ENCODE measurements at regions not wholly inside any gene's neighbourhood (a gene's known extent, or its start where the extent isn't known, plus 50 kb on each side); places are given as distances from the start of the nearest gene placed in this dataset.

GRCh38 chr9:89826186-89826585 is 221.4 kb downstream of the GADD45G start:
- no peak overlapping the region for H3K18ac ChIP-seq (ENCODE audit: low read length)
- H3K4me1 ChIP-seq (ENCODE audit: control insufficient read depth in 1 of 2, insufficient read depth in 2 of 2, low read length in 2 of 2), result peaks cover 0 to under 1% of the 10 kb centered on the region in 2 experiments
- DNase-seq, result no peak
- no peak overlapping the region for H3K14ac ChIP-seq (ENCODE audit: low read length)
- H3K79me1 ChIP-seq (ENCODE audit: low read length), result no peaks in the 10 kb centered on the region
- no peak overlapping the region for H2BK120ac ChIP-seq (ENCODE audit: insufficient read depth, low read length, poor library complexity)
- no peak overlapping the region for H3K4ac ChIP-seq (ENCODE audit: low read depth, low read length)
- H3K27ac ChIP-seq (ENCODE audit: low read depth, low read length), result no peak overlapping the region
- peak overlapping the region; percentile 28 for H3K23ac ChIP-seq (ENCODE audit: low read length)
- H3K9ac ChIP-seq (ENCODE audit: low read length), result no peak overlapping the region
- no CpG with 5 or more reads among the region's 8 CpGs for WGBS (ENCODE audit: extremely low coverage, insufficient coverage, insufficient read length)
- H3K9me3 ChIP-seq (ENCODE audit: insufficient read depth, low read depth, low read length), result peaks cover 2% of the 10 kb centered on the region
- no peak overlapping the region for H3K4me3 ChIP-seq (ENCODE audit: low read depth, low read length)
- no peak overlapping the region for H4K91ac ChIP-seq (ENCODE audit: low read depth, low read length)
- H4K8ac ChIP-seq (ENCODE audit: low read depth, low read length), result no peak overlapping the region
- H2BK5ac ChIP-seq (ENCODE audit: low read depth, low read length, poor library complexity), result no peak overlapping the region
- peak overlapping the region; percentile 19 for H2AK5ac ChIP-seq (ENCODE audit: low read length)
- no peak overlapping the region for H2BK12ac ChIP-seq (ENCODE audit: low read length)
- no peak overlapping the region for H3K4me2 ChIP-seq (ENCODE audit: low read length)
- no peaks in the 10 kb centered on the region for H3K79me2 ChIP-seq (ENCODE audit: control insufficient read depth, insufficient read depth, low read length, poor library complexity)
- no peak overlapping the region for H2AFZ ChIP-seq (ENCODE audit: insufficient read depth, low read length, poor library complexity)
- H3K36me3 ChIP-seq (ENCODE audit: control insufficient read depth in 1 of 2, insufficient read depth in 2 of 2, low read length in 2 of 2), result no peaks in the 10 kb centered on the region
- H3K27me3 ChIP-seq (ENCODE audit: insufficient read depth, low read length), result no peaks in the 10 kb centered on the region
- no peak overlapping the region for H4K12ac ChIP-seq (ENCODE audit: low read depth, low read length)

- Histone ChIP-seq H3K4me3 (ENCODE audit: low read depth, low read length) (no peak overlapping the region), H3K23ac (ENCODE audit: low read length) (no peak overlapping the region), H3K4me1 (ENCODE audit: control insufficient read depth in 1 of 2, insufficient read depth in 2 of 2, low read length in 2 of 2) (no peaks in the 10 kb centered on the region), H2BK12ac (ENCODE audit: low read length) (no peak overlapping the region), H2AFZ (ENCODE audit: insufficient read depth, low read length, poor library complexity) (no peak overlapping the region), H3K36me3 (ENCODE audit: control insufficient read depth in 1 of 2, insufficient read depth in 2 of 2, low read length in 2 of 2) (no peaks in the 10 kb centered on the region), H2BK120ac (ENCODE audit: insufficient read depth, low read length, poor library complexity) (no peak overlapping the region), H4K12ac (ENCODE audit: low read depth, low read length) (no peak overlapping the region), H3K27me3 (ENCODE audit: insufficient read depth, low read length) (no peaks in the 10 kb centered on the region), H3K9ac (ENCODE audit: low read length) (no peak overlapping the region), H4K91ac (ENCODE audit: low read depth, low read length) (no peak overlapping the region), H3K14ac (ENCODE audit: low read length) (no peak overlapping the region), H2BK5ac (ENCODE audit: low read depth, low read length, poor library complexity) (no peak overlapping the region), H2AK5ac (ENCODE audit: low read length) (no peak overlapping the region), H3K9me3 (ENCODE audit: insufficient read depth, low read depth, low read length) (no peaks in the 10 kb centered on the region), H3K18ac (ENCODE audit: low read length) (no peak overlapping the region), H3K79me1 (ENCODE audit: low read length) (no peaks in the 10 kb centered on the region), H3K79me2 (ENCODE audit: control insufficient read depth, insufficient read depth, low read length, poor library complexity) (no peaks in the 10 kb centered on the region), H3K27ac (ENCODE audit: low read depth, low read length) (no peak overlapping the region), H3K4ac (ENCODE audit: low read depth, low read length) (no peak overlapping the region), H3K4me2 (ENCODE audit: low read length) (no peak overlapping the region), H4K8ac (ENCODE audit: low read depth, low read length) (no peak overlapping the region)
- DNase-seq, result no peak
- WGBS (ENCODE audit: extremely low coverage, insufficient coverage, insufficient read length), result no CpG with 5 or more reads among the region's 4 CpGs
These were observed 224.5 kb downstream of the GADD45G start for GRCh38 chr9:89829346-89829745.

- Histone ChIP-seq H3K36me3 (ENCODE audit: control insufficient read depth in 1 of 2, insufficient read depth in 2 of 2, low read length in 2 of 2) (no peaks in the 10 kb centered on the region), H2BK5ac (ENCODE audit: low read depth, low read length, poor library complexity) (no peak overlapping the region)
- DNase-seq, result no peak
These were observed 230.9 kb downstream of the GADD45G start for GRCh38 chr9:89835666-89836065.

GRCh38 chr9:89837162-89837933 is 232.5 kb downstream of the GADD45G start:
- no peak for DNase-seq
- H3K18ac ChIP-seq (ENCODE audit: low read length), result no peak overlapping the region
- H4K12ac ChIP-seq (ENCODE audit: low read depth, low read length), result no peak overlapping the region
- no CpG with 5 or more reads among the region's 11 CpGs for WGBS (ENCODE audit: extremely low coverage, insufficient coverage, insufficient read length)
- no peak overlapping the region for H3K4me3 ChIP-seq (ENCODE audit: low read depth, low read length)
- H3K14ac ChIP-seq (ENCODE audit: low read length), result no peak overlapping the region
- no peaks in the 10 kb centered on the region for H3K9me3 ChIP-seq (ENCODE audit: insufficient read depth, low read depth, low read length)
- peaks cover 3% of the 10 kb centered on the region for H3K79me1 ChIP-seq (ENCODE audit: low read length)
- no peak overlapping the region for H3K9ac ChIP-seq (ENCODE audit: low read length)
- peaks cover 10 to 13% of the 10 kb centered on the region in 2 experiments for H3K4me1 ChIP-seq (ENCODE audit: control insufficient read depth in 1 of 2, insufficient read depth in 2 of 2, low read length in 2 of 2)
- no peak overlapping the region for H3K23ac ChIP-seq (ENCODE audit: low read length)
- H2AK5ac ChIP-seq (ENCODE audit: low read length), result no peak overlapping the region
- H3K4me2 ChIP-seq (ENCODE audit: low read length), result no peak overlapping the region
- H2BK5ac ChIP-seq (ENCODE audit: low read depth, low read length, poor library complexity), result no peak overlapping the region
- no peak overlapping the region for H4K8ac ChIP-seq (ENCODE audit: low read depth, low read length)
- H2BK12ac ChIP-seq (ENCODE audit: low read length), result no peak overlapping the region
- H3K36me3 ChIP-seq (ENCODE audit: control insufficient read depth in 1 of 2, insufficient read depth in 2 of 2, low read length in 2 of 2), result no peaks in the 10 kb centered on the region
- no peak overlapping the region for H3K4ac ChIP-seq (ENCODE audit: low read depth, low read length)
- H3K79me2 ChIP-seq (ENCODE audit: control insufficient read depth, insufficient read depth, low read length, poor library complexity), result no peaks in the 10 kb centered on the region
- no peak overlapping the region for H2BK120ac ChIP-seq (ENCODE audit: insufficient read depth, low read length, poor library complexity)
- no peaks in the 10 kb centered on the region for H3K27me3 ChIP-seq (ENCODE audit: insufficient read depth, low read length)
- H4K91ac ChIP-seq (ENCODE audit: low read depth, low read length), result no peak overlapping the region
- H3K27ac ChIP-seq (ENCODE audit: low read depth, low read length), result no peak overlapping the region
- no peak overlapping the region for H2AFZ ChIP-seq (ENCODE audit: insufficient read depth, low read length, poor library complexity)

More at GRCh38 chr9:89835666-89836065, 230.9 kb downstream of the GADD45G start:
- Histone ChIP-seq H4K91ac (ENCODE audit: low read depth, low read length) (no peak overlapping the region), H3K4me1 (ENCODE audit: control insufficient read depth in 1 of 2, insufficient read depth in 2 of 2, low read length in 2 of 2) (peaks cover 10 to 13% of the 10 kb centered on the region in 2 experiments), H3K23ac (ENCODE audit: low read length) (no peak overlapping the region), H2BK12ac (ENCODE audit: low read length) (no peak overlapping the region), H3K9me3 (ENCODE audit: insufficient read depth, low read depth, low read length) (no peaks in the 10 kb centered on the region), H3K14ac (ENCODE audit: low read length) (no peak overlapping the region), H4K12ac (ENCODE audit: low read depth, low read length) (no peak overlapping the region), H3K4me3 (ENCODE audit: low read depth, low read length) (no peak overlapping the region), H3K18ac (ENCODE audit: low read length) (no peak overlapping the region), H3K27me3 (ENCODE audit: insufficient read depth, low read length) (no peaks in the 10 kb centered on the region), H2AK5ac (ENCODE audit: low read length) (no peak overlapping the region), H3K27ac (ENCODE audit: low read depth, low read length) (no peak overlapping the region), H3K9ac (ENCODE audit: low read length) (no peak overlapping the region), H3K4me2 (ENCODE audit: low read length) (no peak overlapping the region), H3K79me1 (ENCODE audit: low read length) (peaks cover 3% of the 10 kb centered on the region), H2AFZ (ENCODE audit: insufficient read depth, low read length, poor library complexity) (no peak overlapping the region), H3K4ac (ENCODE audit: low read depth, low read length) (no peak overlapping the region), H3K79me2 (ENCODE audit: control insufficient read depth, insufficient read depth, low read length, poor library complexity) (no peaks in the 10 kb centered on the region), H4K8ac (ENCODE audit: low read depth, low read length) (no peak overlapping the region), H2BK120ac (ENCODE audit: insufficient read depth, low read length, poor library complexity) (no peak overlapping the region)
- no CpG with 5 or more reads among the region's 5 CpGs for WGBS (ENCODE audit: extremely low coverage, insufficient coverage, insufficient read length)
